Gastroesophageal sphincter (tissue), 4 donors: ENCODE measurements at regions not wholly inside any gene's neighbourhood (a gene's known extent, or its start where the extent isn't known, plus 50 kb on each side); places are given as distances from the start of the nearest gene placed in this dataset.

Source experiments
- ATAC-seq: fragments of 150-250 bp; one replicate; pipeline ENCODE4 v1.9.1; 2016; ENCODE audit warnings: mild to moderate bottlenecking, moderate library complexity
- H3K27ac ChIP-seq, 4 donors: fragments of 200-600 bp; sonication (generic) in 3 of 4; 1 replicate in 3 of 4; 2 replicates in 1 of 4; pipeline ENCODE4 v1.5.1; 2016 to 2019
- H3K27me3 ChIP-seq: fragments of 200-600 bp; sonication (generic); one replicate; pipeline ENCODE4 v1.5.1; 2019
- H3K36me3 ChIP-seq, 2 donors: fragments of 200-600 bp; sonication (generic); one replicate each; pipeline ENCODE4 v1.5.1; 2019; ENCODE audit warnings: control low read depth in 1 of 2
- H3K4me1 ChIP-seq, 3 donors: fragments of 200-600 bp; sonication (generic); 1 replicate in 2 of 3; 2 replicates in 1 of 3; pipeline ENCODE4 v1.5.1; 2016 to 2019; ENCODE audit warnings: control low read depth in 2 of 3
- H3K4me3 ChIP-seq, 2 donors: fragments of 200-600 bp; sonication (generic); one replicate each; pipeline ENCODE4 v1.5.1; 2019; ENCODE audit warnings: mild to moderate bottlenecking in 1 of 2, moderate library complexity in 1 of 2
- H3K9me3 ChIP-seq, 3 donors: fragments of 200-600 bp; sonication (generic); one replicate each; pipeline ENCODE4 v1.5.1; 2017 to 2019; ENCODE audit warnings: control low read depth in 2 of 3
- EP300 ChIP-seq: sonication (generic); formaldehyde crosslinking; IDR thresholded peaks from one replicate; pipeline ENCODE4 v1.6.1; 2017; ENCODE audit warnings: antibody characterized with exemption, mild to moderate bottlenecking
- POLR2A ChIP-seq, 2 donors: fragments of 450-650 bp; IDR thresholded peaks; one replicate each; pipeline ENCODE4 v1.6.1; 2017; ENCODE audit warnings: antibody characterized with exemption in 2 of 2, mild to moderate bottlenecking in 2 of 2, moderate library complexity in 1 of 2
- POLR2AphosphoS5 ChIP-seq: sonication (generic); formaldehyde crosslinking; IDR thresholded peaks from one replicate; pipeline ENCODE4 v1.6.1; 2017; ENCODE audit warnings: antibody characterized with exemption
- WGBS, 2 donors: methylation state at CpG; one replicate each; pipeline ENCODE4 v1.1.5; 2018; ENCODE audit warnings: low coverage in 1 of 2; 5-methylcytosine and 5-hydroxymethylcytosine counted together
- TF ChIP-seq, protein P1 (sequence below), 4 experiments: fragments of 200-600 bp in 2 of 4; fragments of 450-650 bp in 2 of 4; sonication (generic) in 1 of 4; IDR thresholded peaks; one replicate each; pipeline ENCODE4 v1.5.1; 2017 to 2019; ENCODE audit warnings: antibody characterized with exemption in 4 of 4, mild to moderate bottlenecking in 2 of 4, moderate library complexity in 2 of 4

- Histone ChIP-seq H3K4me1 (no peaks in the 10 kb centered on the region), H3K27me3 (no peaks in the 10 kb centered on the region), H3K36me3 (no peaks in the 10 kb centered on the region), H3K4me3 (no peak overlapping the region), H3K27ac (no peak overlapping the region), H3K9me3 (no peaks in the 10 kb centered on the region)
- TF ChIP-seq POLR2AphosphoS5 (no peak), EP300 (no peak), POLR2A (IDR thresholded peaks at IDR 0.05) (no peak)
- TF ChIP-seq, protein P1, sequence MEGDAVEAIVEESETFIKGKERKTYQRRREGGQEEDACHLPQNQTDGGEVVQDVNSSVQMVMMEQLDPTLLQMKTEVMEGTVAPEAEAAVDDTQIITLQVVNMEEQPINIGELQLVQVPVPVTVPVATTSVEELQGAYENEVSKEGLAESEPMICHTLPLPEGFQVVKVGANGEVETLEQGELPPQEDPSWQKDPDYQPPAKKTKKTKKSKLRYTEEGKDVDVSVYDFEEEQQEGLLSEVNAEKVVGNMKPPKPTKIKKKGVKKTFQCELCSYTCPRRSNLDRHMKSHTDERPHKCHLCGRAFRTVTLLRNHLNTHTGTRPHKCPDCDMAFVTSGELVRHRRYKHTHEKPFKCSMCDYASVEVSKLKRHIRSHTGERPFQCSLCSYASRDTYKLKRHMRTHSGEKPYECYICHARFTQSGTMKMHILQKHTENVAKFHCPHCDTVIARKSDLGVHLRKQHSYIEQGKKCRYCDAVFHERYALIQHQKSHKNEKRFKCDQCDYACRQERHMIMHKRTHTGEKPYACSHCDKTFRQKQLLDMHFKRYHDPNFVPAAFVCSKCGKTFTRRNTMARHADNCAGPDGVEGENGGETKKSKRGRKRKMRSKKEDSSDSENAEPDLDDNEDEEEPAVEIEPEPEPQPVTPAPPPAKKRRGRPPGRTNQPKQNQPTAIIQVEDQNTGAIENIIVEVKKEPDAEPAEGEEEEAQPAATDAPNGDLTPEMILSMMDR (IDR thresholded peaks at IDR 0.05) = no peak
- WGBS, 2 donors = 29 to 55% methylated on average over 1 of the region's 1 CpG
- ATAC-seq = no peak
These were observed 461.8 kb downstream of the MAT2B start for GRCh38 chr5:163967268-163967667.

DNA sequence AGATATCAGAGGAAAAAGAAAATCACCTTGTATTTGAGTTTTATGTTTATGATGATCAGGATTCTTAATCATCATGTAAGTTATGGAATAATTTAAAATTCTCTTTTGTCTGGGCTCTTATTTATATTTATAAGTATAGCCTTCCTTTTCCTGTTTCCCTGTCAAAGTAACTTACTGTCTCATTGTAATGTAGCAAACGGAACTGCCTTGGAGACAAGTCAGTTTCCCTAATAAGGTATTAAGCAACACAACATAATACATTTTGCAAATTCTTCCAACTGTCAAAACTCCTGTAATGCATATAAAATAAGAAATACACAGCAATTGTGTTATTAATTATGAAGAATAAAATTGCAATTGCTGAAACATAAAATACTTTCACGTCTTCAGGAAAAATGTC, 463.2 kb downstream of the MAT2B start:
- 29 to 55% methylated on average over 2 of the region's 2 CpGs for WGBS, 2 donors
- Histone ChIP-seq H3K9me3 (no peaks in the 10 kb centered on the region), H3K4me1 (no peaks in the 10 kb centered on the region), H3K27me3 (no peaks in the 10 kb centered on the region), H3K4me3 (no peak overlapping the region), H3K36me3 (no peaks in the 10 kb centered on the region), H3K27ac (no peak overlapping the region)
- no peak for ATAC-seq
- TF ChIP-seq, protein P1 (IDR thresholded peaks at IDR 0.05) = no peak
- TF ChIP-seq POLR2AphosphoS5 (no peak), POLR2A (IDR thresholded peaks at IDR 0.05) (no peak), EP300 (no peak)

DNA sequence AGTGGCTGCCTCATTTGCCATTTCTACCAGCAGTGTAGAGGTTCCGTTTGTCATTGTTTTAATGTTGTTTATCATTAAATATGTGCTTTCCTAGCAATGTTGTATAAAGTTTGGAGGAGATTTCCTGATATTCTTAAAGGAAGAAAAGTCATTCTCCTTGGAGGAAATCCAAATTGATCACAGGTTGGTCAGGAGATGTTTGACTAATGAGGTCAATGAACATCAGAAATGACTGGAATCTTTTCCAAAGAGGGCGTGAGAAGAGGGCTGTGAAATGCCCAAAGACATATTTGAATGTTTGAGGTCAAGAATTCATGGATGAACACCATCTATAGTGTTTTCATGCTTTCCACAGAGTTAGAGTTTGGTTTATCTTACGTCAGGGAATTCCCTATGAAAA, 471.3 kb downstream of the MAT2B start:
- no peaks in the 10 kb centered on the region for H3K27me3 ChIP-seq
- H3K4me3 ChIP-seq = no peak overlapping the region
- H3K27ac ChIP-seq = no peak overlapping the region
- H3K4me1 ChIP-seq = no peaks in the 10 kb centered on the region
- H3K9me3 ChIP-seq = no peaks in the 10 kb centered on the region
- no peaks in the 10 kb centered on the region for H3K36me3 ChIP-seq
- WGBS, 2 donors = 74 to 85% methylated on average over 2 to 3 of the region's 3 CpGs
- TF ChIP-seq POLR2AphosphoS5 = no peak
- no peak for TF ChIP-seq EP300
- no peak for TF ChIP-seq POLR2A (IDR thresholded peaks at IDR 0.05)
- TF ChIP-seq, protein P1 (IDR thresholded peaks at IDR 0.05) = no peak
- ATAC-seq = no peak

GRCh38 chr5:163978897-163979296, 473.5 kb downstream of the MAT2B start:
- no peak for ATAC-seq
- WGBS, 2 donors = 57 to 63% methylated on average over 3 to 5 of the region's 5 CpGs
- TF ChIP-seq, protein P1 (IDR thresholded peaks at IDR 0.05) = no peak
- TF ChIP-seq POLR2AphosphoS5 = no peak
- TF ChIP-seq EP300 = no peak
- TF ChIP-seq POLR2A (IDR thresholded peaks at IDR 0.05) = no peak
- Histone ChIP-seq H3K36me3 (no peaks in the 10 kb centered on the region), H3K27ac (no peak overlapping the region), H3K4me1 (no peaks in the 10 kb centered on the region), H3K4me3 (no peak overlapping the region), H3K9me3 (no peaks in the 10 kb centered on the region), H3K27me3 (no peaks in the 10 kb centered on the region)

DNA sequence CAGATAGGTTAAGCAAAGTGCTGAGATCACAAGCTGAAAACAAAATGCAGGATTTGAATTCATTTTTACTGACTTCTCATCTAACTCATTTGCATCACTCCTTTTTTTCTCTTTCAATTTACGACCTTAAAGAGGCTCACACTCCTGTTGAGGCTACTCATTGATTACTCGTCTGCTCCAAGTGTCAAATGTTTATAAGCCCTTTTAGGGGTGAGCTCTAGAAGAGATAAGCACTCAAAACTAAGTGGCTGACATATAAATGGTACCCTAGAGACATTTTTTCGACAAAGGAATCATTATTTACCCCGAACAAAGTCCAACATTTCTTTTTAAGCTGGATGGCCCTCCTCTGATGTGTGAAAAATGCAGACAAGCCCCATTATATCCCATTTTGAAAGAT, 483.1 kb downstream of the MAT2B start:
- WGBS, 2 donors = 18 to 21% methylated on average over 4 of the region's 4 CpGs
- H3K27ac ChIP-seq = no peak overlapping the region
- TF ChIP-seq, protein P1 (IDR thresholded peaks at IDR 0.05) = no peak
- no peak for TF ChIP-seq POLR2AphosphoS5
- TF ChIP-seq POLR2A (IDR thresholded peaks at IDR 0.05) = no peak
- no peak for TF ChIP-seq EP300
- no peaks in the 10 kb centered on the region for H3K9me3 ChIP-seq
- H3K36me3 ChIP-seq = no peaks in the 10 kb centered on the region
- ATAC-seq = no peak
- H3K4me3 ChIP-seq = no peak overlapping the region
- no peaks in the 10 kb centered on the region for H3K27me3 ChIP-seq
- H3K4me1 ChIP-seq = no peaks in the 10 kb centered on the region
